Bronchial epithelial cell (primary cell): ENCODE measurements at regions not wholly inside any gene's neighbourhood (a gene's known extent, or its start where the extent isn't known, plus 50 kb on each side); places are given as distances from the start of the nearest gene placed in this dataset.
A peak's percentile ranks its signal among the peaks of the same experiment; 100 is the strongest.

Source experiments
- DNase-seq: peaks from one replicate; pipeline ENCODE4 v3.0.0-alpha.2; 2010; ENCODE audit warnings: low read depth
- FAIRE-seq: peaks from 2 replicates; lab custom pipeline; 2011; peaks lifted over from hg19 to GRCh38; lab: Jason Lieb, UNC
- H3K27me3 ChIP-seq: 2 replicates; pipeline ENCODE4 v1.5.1; 2011; ENCODE audit warnings: low read length; ENCODE audit not compliant: control insufficient read depth, insufficient read depth
- H3K36me3 ChIP-seq: 2 replicates; pipeline ENCODE4 v1.5.1; 2011; ENCODE audit warnings: low read length; ENCODE audit not compliant: control insufficient read depth, insufficient read depth
- H3K4me3 ChIP-seq: 2 replicates; pipeline ENCODE4 v1.5.1; 2011; ENCODE audit warnings: mild to moderate bottlenecking, low read depth, low read length, control low read depth
- CTCF ChIP-seq: IDR thresholded peaks from 2 replicates; pipeline ENCODE4 v1.5.1; 2011; ENCODE audit warnings: mild to moderate bottlenecking, moderate library complexity, low read length, control low read depth, inconsistent platforms; ENCODE audit not compliant: insufficient read depth, severe bottlenecking

- FAIRE-seq (no peak), DNase-seq (no peak)
- H3K36me3 ChIP-seq = no peaks in the 10 kb centered on the region
- no peaks in the 10 kb centered on the region for H3K27me3 ChIP-seq
- H3K4me3 ChIP-seq = no peak overlapping the region
- TF ChIP-seq CTCF = no peak
Observed at GRCh38 chr2:23091019-23091418, 294.0 kb upstream of the KLHL29 start.

GRCh38 chr2:23091900-23092299 is 293.1 kb upstream of the KLHL29 start:
- FAIRE-seq = no peak
- no peak for TF ChIP-seq CTCF
- Histone ChIP-seq H3K27me3 (no peaks in the 10 kb centered on the region), H3K4me3 (no peak overlapping the region), H3K36me3 (no peaks in the 10 kb centered on the region)
- DNase-seq = no peak

DNA sequence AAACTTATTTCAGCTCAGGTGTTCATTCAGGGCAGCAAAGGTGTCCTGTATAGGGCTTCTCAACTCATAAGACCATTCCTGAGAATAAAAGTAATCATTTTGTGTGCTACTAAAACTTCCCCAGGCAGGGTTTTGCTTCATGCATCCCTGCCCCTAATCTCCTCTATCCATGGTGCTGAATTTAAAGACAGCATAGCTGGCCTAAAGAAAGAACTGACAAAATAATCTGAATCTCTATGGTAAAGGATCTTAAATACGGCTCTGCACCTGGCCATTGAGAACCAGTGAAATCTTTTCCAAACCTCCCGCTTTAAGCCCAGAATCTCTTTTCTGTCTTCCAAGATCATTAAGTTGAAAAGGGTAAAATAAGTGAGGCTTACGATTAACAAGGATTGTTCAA is 292.1 kb upstream of the KLHL29 start:
- peak; percentile 13 for DNase-seq

DNA sequence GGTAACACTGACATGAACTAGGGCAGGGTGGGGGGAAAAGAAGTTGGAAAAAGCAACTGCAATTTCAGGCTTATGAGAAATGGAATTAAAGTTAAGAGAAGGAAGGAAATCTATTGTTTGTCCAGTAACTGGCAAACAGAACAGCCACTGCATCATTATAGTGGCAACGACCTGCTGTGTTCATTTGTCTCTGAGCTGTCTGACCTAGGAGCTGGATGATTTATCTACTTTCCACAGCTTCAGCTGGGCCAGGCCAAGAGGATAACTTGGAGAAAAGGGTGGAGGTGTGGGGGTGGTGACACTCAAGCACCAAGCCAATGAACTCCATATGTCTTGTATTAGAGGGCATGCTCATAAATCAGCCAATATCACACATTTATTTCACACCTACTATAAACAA is 291.5 kb upstream of the KLHL29 start:
- DNase-seq = no peak
- FAIRE-seq = no peak
- TF ChIP-seq CTCF = no peak
- no peak overlapping the region for H3K4me3 ChIP-seq
- H3K27me3 ChIP-seq = no peaks in the 10 kb centered on the region
- no peaks in the 10 kb centered on the region for H3K36me3 ChIP-seq

More for the DNA sequence above, 292.1 kb upstream of the KLHL29 start:
- no peak for FAIRE-seq
- H3K27me3 ChIP-seq = no peaks in the 10 kb centered on the region
- no peak for TF ChIP-seq CTCF
- H3K4me3 ChIP-seq = no peak overlapping the region
- no peaks in the 10 kb centered on the region for H3K36me3 ChIP-seq

DNA sequence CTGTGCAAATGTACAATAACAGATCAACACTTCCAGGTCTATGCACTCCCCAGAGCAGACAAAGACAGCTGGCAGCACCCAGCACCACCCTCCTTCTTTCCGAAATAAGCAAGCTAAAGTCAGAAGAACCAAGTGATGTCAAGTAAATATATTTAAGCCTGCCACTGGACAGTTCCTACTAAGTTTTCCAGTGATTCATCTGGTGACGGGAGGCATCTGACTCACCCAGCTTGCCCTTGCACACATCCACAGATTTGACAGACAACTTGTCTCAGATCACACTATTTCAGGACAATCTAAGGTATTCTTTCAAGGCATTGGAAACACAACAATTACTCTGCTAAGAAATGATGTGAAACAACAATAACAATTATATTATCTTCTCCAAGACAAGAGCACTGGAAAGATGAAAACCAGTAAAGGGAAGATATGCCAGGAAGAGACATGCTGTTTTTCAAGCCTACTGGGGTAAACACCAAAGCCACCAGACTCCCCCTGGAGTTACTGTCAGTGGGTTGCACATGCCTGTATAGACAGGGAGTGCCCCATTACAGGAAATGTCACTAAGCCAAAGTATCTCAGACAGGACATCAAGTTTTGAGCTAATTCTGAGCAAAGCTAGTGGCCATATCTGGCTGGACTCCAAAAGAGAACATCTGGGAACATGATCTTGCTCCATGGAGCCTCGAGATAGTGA is 287.9 kb upstream of the KLHL29 start:
- H3K4me3 ChIP-seq = no peak overlapping the region
- DNase-seq (peak; percentile 33), FAIRE-seq (no peak)
- no peaks in the 10 kb centered on the region for H3K27me3 ChIP-seq
- TF ChIP-seq CTCF = no peak
- H3K36me3 ChIP-seq = no peaks in the 10 kb centered on the region

GRCh38 chr2:23100406-23100805 is 284.6 kb upstream of the KLHL29 start:
- no peak overlapping the region for H3K4me3 ChIP-seq
- no peaks in the 10 kb centered on the region for H3K36me3 ChIP-seq
- no peak for TF ChIP-seq CTCF
- no peak for FAIRE-seq
- no peak for DNase-seq
- no peaks in the 10 kb centered on the region for H3K27me3 ChIP-seq
